ENCODE measurements at regions not wholly inside any gene's neighbourhood (a gene's known extent, or its start where the extent isn't known, plus 50 kb on each side); places are given as distances from the start of the nearest gene placed in this dataset.

GRCh38 chr3:83011481-83011880 lies 1250.0 kb upstream of the GBE1 start:
- TF ChIP-seq CREB5 (CRISPR knock-in tag; IDR thresholded peaks at IDR 0.05; ENCODE audit: low read depth): no peak
- TF ChIP-seq SNAI2 (CRISPR knock-in tag; IDR thresholded peaks at IDR 0.05): no peak
- no peak for TF ChIP-seq ZNF8 (CRISPR knock-in tag; IDR thresholded peaks at IDR 0.05)
- no peak for TF ChIP-seq ZFP3 (CRISPR knock-in tag; IDR thresholded peaks at IDR 0.05)
- TF ChIP-seq PATZ1 (CRISPR knock-in tag; IDR thresholded peaks at IDR 0.05; ENCODE audit: borderline replicate concordance): no peak
- TF ChIP-seq ARNTL (CRISPR knock-in tag; IDR thresholded peaks at IDR 0.05; ENCODE audit: borderline replicate concordance, low read depth): no peak
